ENCODE measurements at regions not wholly inside any gene's neighbourhood (a gene's known extent, or its start where the extent isn't known, plus 50 kb on each side); places are given as distances from the start of the nearest gene placed in this dataset.

DNA sequence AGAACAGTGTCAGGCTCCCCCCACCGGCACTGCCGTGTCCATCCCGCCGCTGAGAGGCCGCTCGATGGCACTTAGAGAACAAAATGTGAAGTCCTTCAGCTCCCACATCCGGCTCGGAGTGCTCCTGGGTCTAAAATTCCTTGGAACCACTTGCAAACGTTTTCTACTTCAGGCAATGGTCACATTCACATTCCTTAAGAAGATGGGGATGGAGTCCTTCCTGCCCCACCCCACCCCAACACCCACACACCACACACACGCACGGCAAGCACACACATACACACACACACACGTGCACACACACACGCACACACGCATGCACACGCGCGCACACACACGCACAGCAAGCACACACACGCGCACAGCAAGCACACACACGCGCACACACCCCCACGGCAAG, 83.4 kb downstream of the SOX1 start:
- H3K36me3 ChIP-seq = no peaks in the 10 kb centered on the region
- no peaks in the 10 kb centered on the region for H3K4me1 ChIP-seq (ENCODE audit: control insufficient read depth in 1 of 2, low read depth in 2 of 2)
- no peaks in the 10 kb centered on the region for H3K27me3 ChIP-seq (replicated peaks; ENCODE audit: insufficient read depth)
- H3K4me3 ChIP-seq = no peak overlapping the region
- DNase-seq (ENCODE audit: low spot score) (no peak), ATAC-seq (ENCODE audit: insufficient number of reproducible peaks, low FRiP score, low read depth) (no peak)
- TF ChIP-seq, protein P1, sequence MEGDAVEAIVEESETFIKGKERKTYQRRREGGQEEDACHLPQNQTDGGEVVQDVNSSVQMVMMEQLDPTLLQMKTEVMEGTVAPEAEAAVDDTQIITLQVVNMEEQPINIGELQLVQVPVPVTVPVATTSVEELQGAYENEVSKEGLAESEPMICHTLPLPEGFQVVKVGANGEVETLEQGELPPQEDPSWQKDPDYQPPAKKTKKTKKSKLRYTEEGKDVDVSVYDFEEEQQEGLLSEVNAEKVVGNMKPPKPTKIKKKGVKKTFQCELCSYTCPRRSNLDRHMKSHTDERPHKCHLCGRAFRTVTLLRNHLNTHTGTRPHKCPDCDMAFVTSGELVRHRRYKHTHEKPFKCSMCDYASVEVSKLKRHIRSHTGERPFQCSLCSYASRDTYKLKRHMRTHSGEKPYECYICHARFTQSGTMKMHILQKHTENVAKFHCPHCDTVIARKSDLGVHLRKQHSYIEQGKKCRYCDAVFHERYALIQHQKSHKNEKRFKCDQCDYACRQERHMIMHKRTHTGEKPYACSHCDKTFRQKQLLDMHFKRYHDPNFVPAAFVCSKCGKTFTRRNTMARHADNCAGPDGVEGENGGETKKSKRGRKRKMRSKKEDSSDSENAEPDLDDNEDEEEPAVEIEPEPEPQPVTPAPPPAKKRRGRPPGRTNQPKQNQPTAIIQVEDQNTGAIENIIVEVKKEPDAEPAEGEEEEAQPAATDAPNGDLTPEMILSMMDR (IDR thresholded peaks at IDR 0.05) = no peak
- H3K9me3 ChIP-seq = no peaks in the 10 kb centered on the region
- H3K27ac ChIP-seq = no peak overlapping the region

DNA sequence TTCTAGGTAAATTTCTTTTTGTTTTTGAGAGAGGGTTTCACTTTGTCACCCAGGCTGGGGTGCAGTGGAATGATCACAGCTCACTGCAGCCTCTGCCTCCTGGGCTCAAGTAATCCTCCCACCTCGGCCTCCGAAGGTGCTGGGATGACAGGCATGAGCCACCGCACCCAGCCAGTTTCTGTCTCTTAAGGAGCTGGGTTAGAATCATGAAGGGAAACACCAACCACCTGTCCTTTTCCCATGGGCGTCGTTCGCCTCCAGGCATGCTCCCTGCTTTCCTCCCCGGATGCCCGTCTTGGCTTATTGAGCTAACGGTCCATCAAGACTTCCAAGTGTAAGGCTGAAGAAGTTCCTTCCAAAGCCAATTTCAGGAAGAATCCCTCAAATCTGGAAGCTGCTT, 85.9 kb downstream of the SOX1 start:
- no peaks in the 10 kb centered on the region for H3K9me3 ChIP-seq
- no peaks in the 10 kb centered on the region for H3K36me3 ChIP-seq
- H3K4me1 ChIP-seq (ENCODE audit: control insufficient read depth in 1 of 2, low read depth in 2 of 2) = no peaks in the 10 kb centered on the region
- no peak overlapping the region for H3K4me3 ChIP-seq
- no peak for ATAC-seq (ENCODE audit: insufficient number of reproducible peaks, low FRiP score, low read depth)
- H3K27me3 ChIP-seq (replicated peaks; ENCODE audit: insufficient read depth) = no peaks in the 10 kb centered on the region
- DNase-seq (ENCODE audit: low spot score) = no peak
- TF ChIP-seq, protein P1 (IDR thresholded peaks at IDR 0.05) = no peak
- H3K27ac ChIP-seq = no peak overlapping the region

GRCh38 chr13:112153364-112153763, 86.4 kb downstream of the SOX1 start:
- Histone ChIP-seq H3K9me3 (no peaks in the 10 kb centered on the region), H3K4me3 (no peak overlapping the region), H3K4me1 (ENCODE audit: control insufficient read depth in 1 of 2, low read depth in 2 of 2) (no peaks in the 10 kb centered on the region), H3K27me3 (replicated peaks; ENCODE audit: insufficient read depth) (no peaks in the 10 kb centered on the region), H3K36me3 (no peaks in the 10 kb centered on the region), H3K27ac (no peak overlapping the region)
- DNase-seq (ENCODE audit: low spot score) (no peak), ATAC-seq (ENCODE audit: insufficient number of reproducible peaks, low FRiP score, low read depth) (no peak)
- TF ChIP-seq, protein P1 (IDR thresholded peaks at IDR 0.05) = no peak

DNA sequence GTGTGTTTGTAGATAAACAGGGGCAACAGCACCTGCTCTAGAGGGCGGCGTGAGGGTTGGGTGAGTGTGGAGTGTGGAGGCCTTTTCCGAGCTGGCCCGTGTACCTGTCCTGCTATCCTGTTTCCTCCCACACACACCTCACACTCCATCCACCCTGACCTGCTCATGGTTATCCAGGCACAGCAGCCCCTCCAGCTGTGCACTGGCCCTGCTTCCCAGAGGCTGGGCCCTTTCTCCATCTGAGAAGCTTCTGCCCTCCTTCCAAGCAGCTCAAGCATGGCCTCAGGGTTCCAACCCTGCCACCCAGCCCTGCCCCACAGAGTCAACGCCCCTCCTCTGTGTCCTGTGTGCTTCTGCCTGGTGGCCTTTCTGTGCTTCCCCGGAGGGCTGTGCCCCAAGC, 86.9 kb downstream of the SOX1 start:
- no peak overlapping the region for H3K4me3 ChIP-seq
- no peaks in the 10 kb centered on the region for H3K9me3 ChIP-seq
- ATAC-seq (ENCODE audit: insufficient number of reproducible peaks, low FRiP score, low read depth) (no peak), DNase-seq (ENCODE audit: low spot score) (no peak)
- no peaks in the 10 kb centered on the region for H3K4me1 ChIP-seq (ENCODE audit: control insufficient read depth in 1 of 2, low read depth in 2 of 2)
- H3K36me3 ChIP-seq = no peaks in the 10 kb centered on the region
- no peak overlapping the region for H3K27ac ChIP-seq
- no peaks in the 10 kb centered on the region for H3K27me3 ChIP-seq (replicated peaks; ENCODE audit: insufficient read depth)
- TF ChIP-seq, protein P1 (IDR thresholded peaks at IDR 0.05) = no peak

DNA sequence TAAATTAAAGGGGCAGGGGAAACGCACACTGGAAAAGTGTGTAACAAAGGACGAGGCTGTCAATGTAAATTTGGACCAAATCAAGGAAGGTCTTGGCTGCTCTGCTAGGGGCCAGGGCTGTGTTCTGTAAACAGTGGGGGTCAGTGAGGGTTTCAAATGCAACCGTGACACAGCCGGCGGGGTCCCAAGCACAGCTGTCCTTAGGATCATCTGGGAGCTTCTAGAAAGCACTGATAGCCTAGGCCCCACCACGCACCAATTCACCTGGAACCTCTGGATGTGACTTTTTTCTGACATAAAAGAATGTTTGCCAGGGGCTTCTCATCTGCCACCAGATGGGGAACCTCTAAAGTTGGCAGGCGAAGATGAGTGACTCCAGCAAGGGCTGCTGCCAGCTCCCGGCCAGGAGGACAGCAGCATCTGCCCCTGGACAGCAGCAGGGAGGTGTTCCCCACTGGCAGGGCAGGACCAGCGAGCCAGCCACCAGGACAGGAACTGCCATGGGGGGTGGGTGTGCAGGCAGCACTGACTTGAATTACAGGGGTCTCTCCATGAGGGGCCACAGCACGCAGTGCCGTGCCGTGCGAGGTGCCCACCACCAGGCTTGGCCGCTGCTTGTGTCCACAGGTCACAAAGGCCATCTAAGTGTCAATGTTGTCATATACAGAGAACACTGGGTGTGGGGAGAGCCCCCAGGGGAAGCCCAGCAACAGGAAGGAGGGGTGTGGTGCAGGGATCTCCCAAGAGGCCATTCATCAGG, 87.5 kb downstream of the SOX1 start:
- Histone ChIP-seq H3K27me3 (replicated peaks; ENCODE audit: insufficient read depth) (no peaks in the 10 kb centered on the region), H3K9me3 (no peaks in the 10 kb centered on the region), H3K4me1 (ENCODE audit: control insufficient read depth in 1 of 2, low read depth in 2 of 2) (no peaks in the 10 kb centered on the region), H3K27ac (no peak overlapping the region), H3K36me3 (no peaks in the 10 kb centered on the region), H3K4me3 (no peak overlapping the region)
- ATAC-seq (ENCODE audit: insufficient number of reproducible peaks, low FRiP score, low read depth) (no peak), DNase-seq (ENCODE audit: low spot score) (no peak)
- TF ChIP-seq, protein P1 (IDR thresholded peaks at IDR 0.05) = no peak

All from thoracic aorta (tissue), 2 donors.